Sigmoid colon (tissue), 4 donors: ENCODE measurements at regions not wholly inside any gene's neighbourhood (a gene's known extent, or its start where the extent isn't known, plus 50 kb on each side); places are given as distances from the start of the nearest gene placed in this dataset.

Source experiments
- EP300 ChIP-seq, 4 donors: sonication (generic); formaldehyde crosslinking; IDR thresholded peaks; one replicate each; pipeline ENCODE4 v1.6.1; 2017; ENCODE audit warnings: antibody characterized with exemption in 4 of 4
- POLR2A ChIP-seq, 2 donors: fragments of 450-650 bp; IDR thresholded peaks; one replicate each; pipeline ENCODE4 v1.6.1; 2016; ENCODE audit warnings: antibody characterized with exemption in 2 of 2, mild to moderate bottlenecking in 2 of 2, moderate library complexity in 2 of 2
- POLR2AphosphoS5 ChIP-seq, 4 donors: sonication (generic); formaldehyde crosslinking; IDR thresholded peaks; one replicate each; pipeline ENCODE4 v1.6.1; 2017; ENCODE audit warnings: antibody characterized with exemption in 4 of 4
- TF ChIP-seq, protein P1 (sequence below), 4 experiments: fragments of 450-650 bp in 3 of 4; fragments of 200-600 bp in 1 of 4; IDR thresholded peaks; one replicate each; pipeline ENCODE4 v1.5.1; 2016 to 2019; ENCODE audit warnings: antibody characterized with exemption in 4 of 4, mild to moderate bottlenecking in 3 of 4, moderate library complexity in 2 of 4

DNA sequence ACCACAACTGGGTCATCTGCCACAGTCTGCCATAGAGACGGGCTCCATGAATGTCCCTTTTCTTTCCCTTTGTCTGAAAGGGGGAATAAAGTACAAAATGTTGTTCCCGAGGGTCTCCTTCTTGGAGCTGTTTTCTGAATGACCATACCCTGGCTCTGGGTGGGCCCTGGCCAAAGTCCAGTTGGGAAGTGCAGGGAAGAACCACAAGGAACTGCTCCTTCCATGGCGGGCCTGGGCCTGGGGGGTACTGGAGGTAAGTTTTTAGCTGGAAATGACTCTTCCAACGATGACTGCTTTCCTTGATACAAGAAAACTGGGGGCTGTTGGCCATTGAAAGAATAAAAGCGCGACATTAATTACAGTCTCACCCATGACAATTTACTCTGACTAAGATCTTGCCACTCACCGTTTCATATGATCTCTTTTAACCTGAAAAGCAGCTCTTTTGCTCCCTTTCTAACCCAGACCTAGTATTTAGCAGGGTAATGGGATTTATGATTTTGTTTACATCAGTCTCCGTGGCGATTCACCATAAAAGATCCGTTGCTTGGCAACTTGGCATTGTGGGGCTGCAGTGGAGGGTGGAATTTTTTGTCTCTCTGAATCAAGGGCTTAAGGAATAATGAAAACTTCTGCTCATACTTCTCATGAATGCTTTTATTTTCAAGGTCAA, 89.2 kb upstream of the PTCH1 start:
- no peak for TF ChIP-seq POLR2AphosphoS5 (IDR thresholded peaks at IDR 0.05)
- TF ChIP-seq, protein P1, sequence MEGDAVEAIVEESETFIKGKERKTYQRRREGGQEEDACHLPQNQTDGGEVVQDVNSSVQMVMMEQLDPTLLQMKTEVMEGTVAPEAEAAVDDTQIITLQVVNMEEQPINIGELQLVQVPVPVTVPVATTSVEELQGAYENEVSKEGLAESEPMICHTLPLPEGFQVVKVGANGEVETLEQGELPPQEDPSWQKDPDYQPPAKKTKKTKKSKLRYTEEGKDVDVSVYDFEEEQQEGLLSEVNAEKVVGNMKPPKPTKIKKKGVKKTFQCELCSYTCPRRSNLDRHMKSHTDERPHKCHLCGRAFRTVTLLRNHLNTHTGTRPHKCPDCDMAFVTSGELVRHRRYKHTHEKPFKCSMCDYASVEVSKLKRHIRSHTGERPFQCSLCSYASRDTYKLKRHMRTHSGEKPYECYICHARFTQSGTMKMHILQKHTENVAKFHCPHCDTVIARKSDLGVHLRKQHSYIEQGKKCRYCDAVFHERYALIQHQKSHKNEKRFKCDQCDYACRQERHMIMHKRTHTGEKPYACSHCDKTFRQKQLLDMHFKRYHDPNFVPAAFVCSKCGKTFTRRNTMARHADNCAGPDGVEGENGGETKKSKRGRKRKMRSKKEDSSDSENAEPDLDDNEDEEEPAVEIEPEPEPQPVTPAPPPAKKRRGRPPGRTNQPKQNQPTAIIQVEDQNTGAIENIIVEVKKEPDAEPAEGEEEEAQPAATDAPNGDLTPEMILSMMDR (IDR thresholded peaks at IDR 0.05) = no peak
- no peak for TF ChIP-seq POLR2A (IDR thresholded peaks at IDR 0.05)
- TF ChIP-seq EP300 (IDR thresholded peaks at IDR 0.05) = no peak
